Activated CD4-positive, CD25-positive, alpha-beta regulatory T cell treated with anti-CD3 and anti-CD28 coated beads, Interleukin-2, amount 50 U/mL, for 72 hours (primary cell): ENCODE measurements at regions not wholly inside any gene's neighbourhood (a gene's known extent, or its start where the extent isn't known, plus 50 kb on each side); places are given as distances from the start of the nearest gene placed in this dataset.
"Not testable (repeated sequence)": the region's sequence is repeated elsewhere in the genome, so short reads cannot be mapped to it uniquely, and the experiment has no call there.

Experiments
- DNase-seq: peaks from one replicate; pipeline ENCODE4 v3.0.0; 2021

DNA sequence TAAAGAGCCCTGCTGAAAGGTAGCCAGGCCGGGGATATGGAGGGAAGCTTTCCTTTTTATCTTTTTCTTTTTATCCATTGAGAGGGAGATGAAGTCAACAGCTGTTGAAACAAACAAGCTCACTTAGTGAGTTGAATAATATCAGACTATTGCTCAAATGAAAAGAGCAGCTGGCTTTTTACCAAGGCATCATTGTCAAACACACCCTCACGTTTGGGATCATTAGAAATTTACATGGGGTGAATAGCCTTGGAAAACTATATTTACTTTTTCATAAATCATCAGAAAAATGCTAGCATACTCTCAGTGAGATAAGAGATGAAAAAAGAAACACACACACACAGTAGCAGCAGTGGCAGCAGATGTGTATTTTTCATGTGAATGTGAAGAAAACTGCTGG is 71.5 kb upstream of the HNMT start:
- DNase-seq = no peak

- DNase-seq = no peak
Measured at GRCh38 chr2:137893145-137893544, 71.1 kb upstream of the HNMT start.

- DNase-seq = no peak
Measured at GRCh38 chr2:137896467-137896866, 67.8 kb upstream of the HNMT start.

- DNase-seq = no peak
Measured at GRCh38 chr2:137897082-137897481, 67.2 kb upstream of the HNMT start.

- DNase-seq = no peak
Measured at GRCh38 chr2:137900421-137901141, 63.7 kb upstream of the HNMT start.

DNA sequence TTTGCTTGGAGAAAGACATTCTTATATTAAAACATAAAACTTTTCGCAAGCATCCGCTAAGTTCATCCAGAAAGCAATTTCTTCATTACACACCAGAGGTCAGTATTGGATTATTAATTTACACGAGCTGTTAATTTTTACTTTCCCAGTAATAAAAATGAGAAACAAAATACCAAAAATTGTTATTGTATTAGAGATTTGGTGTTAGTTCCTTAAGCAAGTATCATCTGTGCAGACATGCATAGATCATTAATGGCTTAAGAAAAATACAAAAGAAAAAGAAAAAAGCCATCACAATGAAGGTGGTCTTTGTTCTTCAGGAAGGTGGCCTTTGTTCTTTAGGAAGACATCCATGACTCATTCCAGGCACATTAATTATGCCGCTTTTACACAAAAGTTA is 53.6 kb upstream of the HNMT start:
- no peak for DNase-seq

DNA sequence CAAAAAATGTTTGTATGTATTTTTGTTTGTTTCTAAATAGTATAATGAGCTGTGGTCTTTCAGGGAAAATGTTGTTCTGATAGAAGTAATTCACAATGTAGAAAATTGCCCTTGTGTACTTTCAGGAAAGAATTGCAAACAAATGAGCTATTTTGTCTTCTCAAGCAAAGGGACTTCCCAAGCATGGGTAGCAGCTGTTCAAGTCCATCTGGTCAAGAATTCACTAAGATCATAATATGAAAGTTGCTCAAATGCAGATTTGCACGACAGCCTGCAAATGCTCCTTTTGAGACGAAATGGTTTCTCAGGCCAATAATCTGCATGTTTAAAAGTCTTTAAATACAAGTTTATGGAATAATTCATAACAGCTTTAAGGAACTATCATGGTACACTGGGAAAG is 51.9 kb upstream of the HNMT start:
- DNase-seq = no peak

DNA sequence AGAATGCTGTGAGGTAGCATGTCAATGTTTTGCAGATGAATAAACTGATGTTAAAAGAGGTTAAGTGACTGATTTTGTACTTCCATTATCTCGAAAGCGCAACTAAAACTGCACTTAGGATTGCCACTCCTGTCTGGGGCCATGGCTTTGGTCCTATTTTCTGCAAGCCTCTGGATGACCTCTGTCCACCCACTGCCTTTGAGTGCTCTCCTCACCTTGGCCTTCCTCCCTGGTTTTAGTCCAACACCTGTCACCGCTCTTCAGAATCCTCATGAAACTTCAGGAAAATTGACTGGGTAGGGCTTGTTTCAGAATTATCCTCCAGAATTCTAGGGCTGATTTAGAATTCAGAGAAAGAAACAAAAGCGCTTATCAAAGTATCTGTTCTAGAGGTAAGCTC is 51.1 kb upstream of the HNMT start:
- no peak for DNase-seq

GRCh38 chr2:137913648-137914047 is 50.6 kb upstream of the HNMT start:
- not testable (repeated sequence) for DNase-seq
